PC-9 (cell line): ENCODE measurements at regions not wholly inside any gene's neighbourhood (a gene's known extent, or its start where the extent isn't known, plus 50 kb on each side); places are given as distances from the start of the nearest gene placed in this dataset.
"Not testable (repeated sequence)": the region's sequence is repeated elsewhere in the genome, so short reads cannot be mapped to it uniquely, and the experiment has no call there.

ENCODE experiments used
- EZH2 ChIP-seq: fragments of 200-600 bp; sonication (generic); IDR thresholded peaks from 2 replicates; pipeline ENCODE4 v1.8.0; 2017; ENCODE audit warnings: antibody characterized with exemption, low read depth
- TF ChIP-seq, protein P1 (sequence below): fragments of 200-600 bp; sonication (generic); conservative IDR thresholded peaks from 2 replicates; pipeline ENCODE4 v1.6.1; 2017; ENCODE audit warnings: mixed run types, antibody characterized with exemption, mild to moderate bottlenecking, moderate library complexity

- TF ChIP-seq, protein P1, sequence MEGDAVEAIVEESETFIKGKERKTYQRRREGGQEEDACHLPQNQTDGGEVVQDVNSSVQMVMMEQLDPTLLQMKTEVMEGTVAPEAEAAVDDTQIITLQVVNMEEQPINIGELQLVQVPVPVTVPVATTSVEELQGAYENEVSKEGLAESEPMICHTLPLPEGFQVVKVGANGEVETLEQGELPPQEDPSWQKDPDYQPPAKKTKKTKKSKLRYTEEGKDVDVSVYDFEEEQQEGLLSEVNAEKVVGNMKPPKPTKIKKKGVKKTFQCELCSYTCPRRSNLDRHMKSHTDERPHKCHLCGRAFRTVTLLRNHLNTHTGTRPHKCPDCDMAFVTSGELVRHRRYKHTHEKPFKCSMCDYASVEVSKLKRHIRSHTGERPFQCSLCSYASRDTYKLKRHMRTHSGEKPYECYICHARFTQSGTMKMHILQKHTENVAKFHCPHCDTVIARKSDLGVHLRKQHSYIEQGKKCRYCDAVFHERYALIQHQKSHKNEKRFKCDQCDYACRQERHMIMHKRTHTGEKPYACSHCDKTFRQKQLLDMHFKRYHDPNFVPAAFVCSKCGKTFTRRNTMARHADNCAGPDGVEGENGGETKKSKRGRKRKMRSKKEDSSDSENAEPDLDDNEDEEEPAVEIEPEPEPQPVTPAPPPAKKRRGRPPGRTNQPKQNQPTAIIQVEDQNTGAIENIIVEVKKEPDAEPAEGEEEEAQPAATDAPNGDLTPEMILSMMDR: not testable (repeated sequence)
- TF ChIP-seq EZH2: not testable (repeated sequence)
These were observed 145.1 kb upstream of the FREM1 start for GRCh38 chr9:15055284-15055683.
